Stimulated activated CD4-positive, alpha-beta T cell treated with anti-CD3 and anti-CD28 coated beads, Interleukin-4, amount 100 ng/mL, for 48 hours (primary cell): ENCODE measurements at regions not wholly inside any gene's neighbourhood (a gene's known extent, or its start where the extent isn't known, plus 50 kb on each side); places are given as distances from the start of the nearest gene placed in this dataset.

Experiments used
- DNase-seq, 2 donors: peaks; one replicate each; pipeline ENCODE4 v3.0.0-alpha.2; 2020; ENCODE audit warnings: low read depth in 2 of 2

- no peak for DNase-seq
Observed at GRCh38 chr12:127340381-127340780, 926.6 kb upstream of the TMEM132C start.

- DNase-seq: no peak
Observed at GRCh38 chr12:127342861-127343260, 924.1 kb upstream of the TMEM132C start.

GRCh38 chr12:127343940-127344339 lies 923.0 kb upstream of the TMEM132C start:
- no peak for DNase-seq

- no peak for DNase-seq
Observed at GRCh38 chr12:127351481-127352010, 915.4 kb upstream of the TMEM132C start.

- DNase-seq: no peak
Observed at GRCh38 chr12:127355061-127355841, 911.7 kb upstream of the TMEM132C start.

GRCh38 chr12:127358888-127359287 lies 908.1 kb upstream of the TMEM132C start:
- no peak for DNase-seq

GRCh38 chr12:127360580-127360979 lies 906.4 kb upstream of the TMEM132C start:
- no peak for DNase-seq

- DNase-seq: no peak
Observed at GRCh38 chr12:127362121-127362520, 904.8 kb upstream of the TMEM132C start.

GRCh38 chr12:127363392-127363791 lies 903.6 kb upstream of the TMEM132C start:
- DNase-seq: no peak

- no peak for DNase-seq
Observed at GRCh38 chr12:127373559-127373958, 893.4 kb upstream of the TMEM132C start.

GRCh38 chr12:127374447-127374846 lies 892.5 kb upstream of the TMEM132C start:
- DNase-seq: no peak

GRCh38 chr12:127381043-127381668 lies 885.8 kb upstream of the TMEM132C start:
- DNase-seq: peak; percentile 19 to 30

- DNase-seq: no peak
Observed at GRCh38 chr12:127381681-127382080, 885.3 kb upstream of the TMEM132C start.

GRCh38 chr12:127383281-127383680 lies 883.7 kb upstream of the TMEM132C start:
- DNase-seq: no peak

GRCh38 chr12:127386723-127387122 lies 880.2 kb upstream of the TMEM132C start:
- DNase-seq: no peak

- no peak for DNase-seq
Observed at GRCh38 chr12:127388985-127389384, 878.0 kb upstream of the TMEM132C start.

- no peak for DNase-seq
Observed at GRCh38 chr12:127389923-127390322, 877.0 kb upstream of the TMEM132C start.

GRCh38 chr12:127393465-127393864 lies 873.5 kb upstream of the TMEM132C start:
- DNase-seq: no peak

GRCh38 chr12:127393896-127394295 lies 873.1 kb upstream of the TMEM132C start:
- no peak for DNase-seq

GRCh38 chr12:127396734-127397133 lies 870.2 kb upstream of the TMEM132C start:
- DNase-seq: no peak

- DNase-seq: no peak
Observed at GRCh38 chr12:127398016-127398710, 868.8 kb upstream of the TMEM132C start.

GRCh38 chr12:127399451-127399850 lies 867.5 kb upstream of the TMEM132C start:
- no peak for DNase-seq

GRCh38 chr12:127400221-127400620 lies 866.7 kb upstream of the TMEM132C start:
- no peak for DNase-seq
